Limb (tissue), 2 donors: ENCODE measurements at regions not wholly inside any gene's neighbourhood (a gene's known extent, or its start where the extent isn't known, plus 50 kb on each side); places are given as distances from the start of the nearest gene placed in this dataset.
A peak's percentile ranks its signal among the peaks of the same experiment; 100 is the strongest.

Experiments
- DNase-seq, 2 donors: peaks; one replicate each; pipeline ENCODE4 v3.0.0-alpha.2; 2016; ENCODE audit errors: extremely low spot score in 2 of 2

DNA sequence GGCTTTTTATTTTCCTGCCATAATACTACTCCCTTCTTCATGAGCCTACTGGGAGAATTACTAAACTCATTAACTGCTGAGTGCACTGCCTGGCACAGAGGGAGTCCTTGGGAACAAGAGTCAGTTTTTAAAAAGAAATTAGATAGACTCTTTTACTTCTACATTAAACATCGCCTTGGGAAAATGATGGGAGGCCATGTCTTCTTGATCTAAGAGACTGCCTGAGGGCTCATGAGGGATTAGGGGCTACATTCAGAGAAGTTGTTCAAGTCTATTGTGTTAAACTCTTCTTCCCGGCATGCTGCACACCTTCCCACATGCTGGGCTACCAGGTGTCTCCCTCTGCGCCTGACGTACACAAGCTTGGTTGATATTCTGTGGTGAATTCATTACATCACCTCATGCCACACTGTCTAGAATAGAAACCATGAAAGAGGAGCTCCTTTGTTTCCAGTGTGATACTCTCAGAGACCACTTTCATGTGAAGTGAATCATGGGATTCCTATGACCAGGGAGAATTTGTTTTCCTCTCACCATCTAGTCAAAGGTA is 1422.3 kb downstream of the AACS start:
- no peak for DNase-seq

DNA sequence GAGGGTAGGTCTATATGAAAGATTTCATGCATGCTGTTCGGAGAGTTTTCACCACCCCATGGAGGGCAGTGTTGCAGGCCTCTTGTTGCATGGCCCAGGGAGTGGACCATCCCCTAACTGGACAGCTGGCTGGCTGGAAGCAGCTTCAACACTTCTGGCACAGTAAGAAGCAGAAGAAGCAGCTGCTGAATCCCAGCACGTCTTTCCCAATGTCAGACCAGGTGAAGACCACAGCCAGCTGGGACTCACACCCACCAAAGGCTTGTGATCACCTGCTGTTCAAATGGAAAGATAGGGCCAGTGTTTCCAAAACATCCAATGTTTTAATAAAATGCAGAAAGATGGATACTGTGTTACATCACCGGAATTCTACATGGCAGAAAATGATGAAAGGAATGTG is 1423.6 kb downstream of the AACS start:
- peak in 1 of 2 donors; percentile 20 for DNase-seq

DNA sequence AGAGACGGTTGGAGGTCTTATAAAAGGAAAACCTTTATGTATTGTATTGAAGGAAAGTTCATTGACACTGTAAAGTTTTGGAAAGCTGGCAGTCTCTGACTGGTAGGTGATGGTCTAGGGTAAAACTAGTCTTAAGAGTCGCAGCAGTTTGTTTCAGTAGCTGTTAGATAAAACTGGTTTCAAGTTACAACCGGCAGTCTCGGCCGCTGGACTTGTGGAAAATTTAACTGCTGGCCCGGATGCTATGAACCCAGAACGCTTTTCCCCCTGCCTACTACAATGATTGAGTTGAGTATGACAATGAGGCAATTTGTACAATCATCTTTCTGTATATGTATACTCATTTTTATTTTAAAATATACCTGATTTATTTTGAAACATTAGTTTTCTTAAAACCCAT is 1426.9 kb downstream of the AACS start:
- no peak for DNase-seq

DNA sequence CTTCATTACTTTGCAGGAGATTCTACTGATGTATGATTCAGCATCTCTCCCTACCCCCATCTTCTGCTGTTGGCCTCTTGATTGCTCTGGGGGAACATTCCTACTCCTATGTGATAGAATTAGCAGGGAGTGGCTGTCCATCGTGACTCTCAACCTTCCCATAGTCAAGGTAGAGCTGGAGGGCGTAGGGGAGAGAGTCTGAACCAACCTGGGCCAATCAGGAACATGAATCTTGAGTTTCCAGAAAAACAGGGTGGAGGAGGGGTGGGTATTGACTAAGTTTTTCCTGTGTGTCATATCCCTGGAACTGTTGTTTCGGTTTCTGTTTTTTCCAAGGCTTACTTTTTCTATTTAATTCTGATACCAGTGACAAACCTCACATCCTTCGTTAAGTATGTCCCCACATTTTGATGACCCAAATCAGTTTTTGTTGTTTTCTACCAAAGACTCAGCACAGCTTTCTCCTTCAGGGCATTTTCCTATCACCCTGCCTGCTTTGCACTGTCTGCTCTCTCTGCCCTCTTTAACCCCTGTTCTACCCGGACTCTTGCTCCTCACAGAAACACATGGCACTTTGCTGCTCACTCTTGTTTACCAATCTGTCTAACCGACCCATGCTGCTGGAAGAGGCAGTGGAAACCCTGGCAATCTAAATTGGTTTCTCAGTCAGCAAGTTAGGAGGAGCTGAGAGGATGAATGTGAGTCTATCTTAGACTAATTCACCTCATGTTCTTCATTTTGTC is 1428.3 kb downstream of the AACS start:
- no peak for DNase-seq

DNA sequence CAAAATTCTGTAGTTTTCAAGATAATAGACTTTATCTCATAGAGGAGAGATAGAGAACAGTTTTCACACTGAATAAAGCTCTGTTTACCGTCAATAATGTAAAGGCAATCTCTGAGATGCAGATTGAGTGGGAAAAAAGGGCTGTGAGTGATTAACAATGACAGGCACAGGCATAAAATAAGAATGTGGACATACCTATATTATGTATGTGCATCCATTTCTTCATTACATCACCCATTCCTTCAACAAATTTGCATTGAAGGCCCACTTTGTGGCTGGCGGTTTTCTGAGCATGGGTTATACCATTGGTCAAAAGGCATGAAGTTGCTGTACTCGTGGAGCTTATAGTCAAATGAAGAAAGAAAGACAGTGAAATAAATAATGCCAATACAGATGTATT is 1431.0 kb downstream of the AACS start:
- no peak for DNase-seq

DNA sequence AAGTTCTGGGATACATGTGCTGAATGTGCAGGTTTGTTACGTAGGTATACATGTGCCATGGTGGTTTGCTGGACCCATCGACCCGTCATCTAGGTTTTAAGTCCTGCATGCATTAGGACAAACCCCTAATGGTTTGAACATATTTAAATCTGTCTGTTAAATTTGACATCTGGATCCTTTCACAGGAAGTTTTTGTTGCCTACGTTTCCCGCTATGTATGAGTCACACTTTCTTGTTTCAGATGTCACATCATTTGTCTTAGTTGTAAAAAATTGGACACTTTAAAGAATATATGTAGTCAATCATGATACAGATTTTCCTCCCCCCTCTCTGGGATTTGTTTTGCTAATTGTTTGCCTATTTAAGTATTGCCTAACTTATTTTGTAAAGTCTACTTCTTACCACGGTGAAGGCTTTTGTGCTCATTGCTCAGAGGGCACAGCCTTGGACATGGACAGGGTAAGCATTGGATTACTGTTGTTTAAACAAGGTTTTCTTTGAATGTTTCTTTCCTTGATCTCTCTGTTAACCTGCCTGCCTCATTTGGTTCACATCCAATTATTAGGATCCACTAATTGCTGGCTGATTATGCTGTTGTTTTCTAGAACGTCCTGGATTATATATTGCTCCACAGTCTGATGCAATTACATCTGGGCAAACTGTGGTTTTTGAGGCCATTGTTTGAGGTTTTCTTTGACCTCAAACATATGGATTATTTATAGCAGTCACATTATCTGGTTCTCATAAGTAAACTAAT is 1441.4 kb downstream of the AACS start:
- no peak for DNase-seq

DNA sequence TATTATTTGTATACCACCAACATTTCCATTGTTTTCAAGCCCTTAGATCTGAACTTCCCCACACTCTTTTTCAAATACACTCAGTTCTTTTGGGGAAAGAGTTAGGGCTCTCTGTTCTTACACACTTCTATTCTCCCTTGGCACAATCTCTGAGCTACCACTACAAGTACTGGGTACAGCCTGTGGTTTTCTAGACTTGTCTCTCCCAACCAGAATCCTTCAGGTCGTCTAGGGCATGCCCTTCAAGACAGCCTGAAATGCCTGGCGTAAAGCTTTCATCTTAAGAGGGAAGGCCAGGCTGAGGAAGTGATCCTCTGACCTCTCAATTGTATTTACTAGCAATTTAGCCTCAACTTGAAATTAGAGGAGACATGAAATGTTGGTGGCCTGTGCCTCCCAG is 1442.0 kb downstream of the AACS start:
- no peak for DNase-seq

DNA sequence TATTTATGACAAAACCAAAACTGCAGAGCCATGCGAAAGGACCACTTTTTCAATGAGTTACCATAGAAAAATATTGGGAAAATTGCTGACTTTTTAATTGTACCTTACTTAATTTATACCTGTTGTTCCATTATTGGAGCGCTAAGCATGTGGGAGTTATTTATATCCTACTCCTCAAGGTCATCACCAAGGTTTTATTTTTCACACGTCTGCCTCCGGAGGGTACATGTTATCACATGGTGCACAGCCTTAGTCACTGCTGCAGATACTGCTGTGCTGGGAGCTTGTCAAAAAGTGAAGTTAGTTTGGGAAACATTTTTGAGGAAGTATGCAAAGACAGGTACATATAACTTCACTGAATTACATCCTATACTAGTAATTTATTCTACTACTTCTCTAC is 1444.3 kb downstream of the AACS start:
- no peak for DNase-seq

DNA sequence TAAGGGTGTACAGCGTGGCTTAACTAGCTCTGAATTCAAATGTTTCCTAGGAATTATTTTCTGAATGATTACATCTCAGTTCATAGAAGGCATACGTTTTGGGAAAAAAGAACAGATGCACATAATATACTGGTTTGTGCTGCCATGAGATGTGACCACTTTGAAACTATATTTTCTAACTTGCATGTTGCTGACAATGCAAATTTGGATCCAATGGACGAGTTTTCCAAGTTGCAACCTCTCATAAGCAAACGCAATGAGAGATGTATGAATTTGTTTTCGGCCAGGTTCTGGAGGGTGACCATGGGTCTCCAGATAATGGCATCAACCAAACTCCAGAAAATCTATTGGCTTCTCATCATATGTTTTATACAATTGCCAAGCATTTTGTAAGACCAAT is 1445.4 kb downstream of the AACS start:
- no peak for DNase-seq

DNA sequence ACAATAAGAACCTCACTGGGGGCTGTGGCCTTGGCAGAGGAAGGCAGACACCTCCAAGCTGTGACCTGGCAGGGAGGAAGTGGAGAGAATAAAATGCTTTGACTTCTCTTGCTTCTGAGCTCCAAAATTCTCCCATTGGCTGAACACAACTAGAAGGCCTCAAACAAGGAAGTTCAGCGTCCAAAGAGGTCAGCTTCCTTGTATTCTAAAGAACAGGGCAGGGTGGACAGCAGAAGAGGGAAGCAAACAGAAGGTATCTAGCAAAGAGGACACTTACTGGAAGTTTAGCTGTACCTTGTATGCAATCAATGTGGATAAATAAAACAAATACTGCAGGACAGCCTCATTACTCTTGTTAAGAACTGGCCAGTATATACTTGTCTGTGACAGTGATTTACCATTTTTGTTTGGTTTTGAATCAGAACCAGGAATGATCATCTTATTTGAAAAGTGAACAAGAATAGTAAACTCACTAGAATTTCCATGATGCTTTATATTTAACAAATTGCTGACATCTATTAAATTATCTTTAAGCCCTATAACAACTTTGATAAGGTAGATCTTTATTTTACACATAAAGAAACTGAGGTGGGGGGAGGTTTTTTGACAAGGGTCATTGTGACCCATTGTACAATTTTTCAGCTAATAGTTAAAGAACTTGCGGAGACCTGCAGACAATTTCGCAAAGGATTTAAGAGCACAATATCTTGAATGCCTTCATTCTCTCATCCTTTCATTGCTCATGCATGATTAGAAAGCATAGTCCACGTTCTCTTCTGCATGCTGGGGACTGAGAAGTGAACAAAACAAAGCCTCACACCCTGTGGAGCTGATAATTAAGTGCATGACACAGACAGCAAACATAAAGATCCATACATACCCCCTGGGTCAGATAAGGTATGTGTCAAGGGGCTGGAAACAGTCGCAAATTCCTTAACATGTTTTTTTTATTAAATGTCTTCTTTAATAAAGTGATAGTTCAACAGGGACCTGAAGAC is 1448.0 kb downstream of the AACS start:
- DNase-seq = no peak

DNA sequence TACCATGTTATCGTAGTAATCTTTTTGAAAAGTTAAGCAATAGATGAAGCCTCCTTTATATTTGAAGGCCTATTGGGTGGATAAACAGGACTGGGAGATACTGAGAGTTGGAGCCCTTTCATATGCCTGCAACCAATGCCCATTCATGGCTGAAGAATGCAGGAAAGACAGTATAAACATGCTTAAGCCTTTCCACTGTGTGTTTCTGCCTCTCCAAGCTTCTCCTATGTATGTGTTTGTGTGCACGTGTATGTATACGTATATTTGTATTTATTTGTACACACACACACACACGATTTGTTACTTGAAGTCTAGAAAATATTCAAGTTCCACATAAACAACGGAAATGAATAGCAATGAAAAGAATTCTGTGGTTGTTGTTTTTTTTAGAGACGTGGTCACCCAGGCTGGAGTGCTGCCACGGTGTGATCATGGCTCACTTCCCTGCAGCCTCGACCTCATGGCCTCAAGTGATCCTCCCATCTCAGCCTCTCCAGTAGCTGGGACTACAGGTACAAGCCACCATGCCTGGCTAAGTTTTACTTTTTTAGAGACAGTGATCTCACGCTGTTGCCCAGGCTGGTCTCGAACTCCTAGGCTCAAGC is 1453.5 kb downstream of the AACS start:
- DNase-seq = no peak

DNA sequence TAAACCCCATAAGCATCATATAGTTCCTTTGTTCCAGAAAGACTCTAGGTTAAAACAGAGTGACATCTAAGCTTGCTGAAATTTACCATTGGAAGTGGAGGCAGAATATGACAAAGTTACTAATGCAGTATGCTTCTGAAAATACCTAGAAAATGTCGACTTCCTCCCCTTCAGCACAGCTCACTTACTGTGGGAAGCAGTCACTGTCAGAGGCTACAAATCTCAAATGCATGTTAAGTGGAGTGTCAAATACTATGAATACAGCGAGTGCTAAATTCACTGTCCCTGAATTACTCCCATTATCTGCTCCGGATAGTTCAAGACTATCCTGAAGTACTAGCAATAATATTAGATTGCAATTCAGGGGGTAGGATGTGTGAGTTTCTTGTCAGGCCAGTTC is 1454.6 kb downstream of the AACS start:
- no peak for DNase-seq

DNA sequence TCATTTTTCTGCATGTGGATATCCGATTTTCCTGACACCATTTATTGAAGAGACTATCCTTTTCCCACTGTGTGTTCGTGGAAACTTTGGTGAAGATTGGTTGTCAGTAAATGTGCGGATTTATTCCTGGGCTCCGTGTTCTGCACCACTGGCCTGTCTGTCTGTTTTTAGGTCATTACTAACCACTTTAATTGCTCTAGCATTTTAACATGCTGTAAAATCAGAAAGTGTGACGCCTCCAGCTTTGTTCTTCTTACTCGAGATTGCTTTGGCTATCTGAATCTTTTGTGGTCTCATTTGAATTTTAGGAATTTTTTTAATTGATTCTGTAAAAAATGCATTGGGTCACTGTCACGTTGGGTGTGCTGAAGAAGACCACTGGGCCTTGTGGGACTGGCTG is 1458.7 kb downstream of the AACS start:
- DNase-seq = no peak

DNA sequence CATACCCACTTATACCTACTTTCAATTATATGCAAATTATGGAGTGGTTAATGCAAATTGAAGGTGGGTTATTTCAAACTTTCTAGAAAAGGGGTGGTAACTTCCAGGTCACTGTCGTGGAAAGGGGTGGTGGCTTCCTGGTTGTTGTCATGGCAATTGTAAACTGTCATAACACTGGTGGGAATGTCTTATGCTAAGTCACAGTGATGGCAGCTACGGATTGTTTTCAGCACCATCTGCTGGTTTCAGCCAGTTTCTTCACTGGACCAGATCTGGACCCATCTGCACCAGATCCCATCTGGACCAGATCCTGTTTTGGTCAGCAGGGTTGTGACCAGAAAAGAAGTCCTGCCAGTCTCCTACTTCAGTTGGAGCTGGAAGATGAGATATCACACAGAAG is 1469.3 kb downstream of the AACS start:
- no peak for DNase-seq

DNA sequence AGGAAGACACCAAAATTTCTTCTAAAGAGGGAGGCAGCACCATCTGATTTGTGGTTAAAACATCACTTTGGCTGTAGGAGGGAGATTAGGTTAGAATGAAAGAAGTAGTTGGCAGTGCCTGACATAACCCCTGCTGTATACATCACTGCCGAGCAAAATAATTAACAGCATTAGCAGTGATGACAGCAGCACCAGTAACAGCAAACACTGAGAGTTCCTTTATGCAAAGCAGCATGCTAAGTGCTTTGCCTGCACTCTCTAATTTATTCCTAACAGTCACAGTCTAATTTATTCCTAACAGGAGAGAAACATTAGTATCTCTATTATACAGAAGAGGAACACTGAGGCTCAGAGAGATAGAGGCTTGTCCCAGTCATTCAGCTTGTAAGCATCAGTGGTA is 1469.7 kb downstream of the AACS start:
- DNase-seq = no peak

DNA sequence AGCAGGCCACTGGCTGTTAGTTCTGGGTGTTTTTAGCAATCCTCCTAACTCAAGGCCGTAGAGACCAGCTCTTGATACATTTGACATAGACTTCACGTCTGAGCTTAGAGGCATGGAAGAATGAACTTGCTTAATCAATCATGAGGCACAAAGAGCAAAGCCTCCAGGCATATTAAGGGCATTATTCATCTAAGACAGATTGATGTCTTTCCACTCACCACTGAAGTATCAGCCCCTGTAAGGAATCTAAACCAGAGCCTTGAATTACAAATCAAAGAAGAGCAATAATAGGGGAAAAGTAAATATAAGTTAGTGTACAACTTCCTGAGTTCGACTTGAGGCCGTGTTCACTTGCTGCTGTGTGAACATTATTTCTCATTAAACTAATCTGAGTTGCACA is 1470.7 kb downstream of the AACS start:
- no peak for DNase-seq

DNA sequence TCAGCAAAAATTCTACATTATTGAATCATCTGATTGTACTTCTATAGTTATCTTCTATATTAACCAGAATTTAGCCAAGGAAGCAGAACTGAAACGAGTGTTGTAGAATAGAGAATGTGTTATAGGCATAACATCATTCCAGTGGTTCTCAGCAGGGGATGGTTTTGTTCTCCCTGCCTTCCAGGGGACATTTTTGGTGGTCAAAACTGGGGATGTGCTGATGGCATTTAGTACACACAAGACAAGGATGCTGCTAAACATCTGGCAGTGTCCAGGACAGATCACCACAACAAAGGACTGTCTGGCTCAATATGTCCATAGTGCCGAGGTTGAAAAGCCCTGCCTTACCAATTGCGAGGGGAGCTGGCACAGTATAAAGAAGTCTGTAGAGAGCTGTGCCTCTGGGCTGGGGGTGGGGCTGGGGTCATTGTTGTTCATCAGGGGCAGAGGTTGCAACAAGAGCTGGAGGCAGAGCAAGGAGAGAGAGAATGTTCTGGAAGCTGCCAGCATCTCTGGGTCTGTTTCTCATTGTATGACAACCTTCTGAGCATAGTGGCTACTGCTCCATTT is 1472.8 kb downstream of the AACS start:
- DNase-seq = no peak

DNA sequence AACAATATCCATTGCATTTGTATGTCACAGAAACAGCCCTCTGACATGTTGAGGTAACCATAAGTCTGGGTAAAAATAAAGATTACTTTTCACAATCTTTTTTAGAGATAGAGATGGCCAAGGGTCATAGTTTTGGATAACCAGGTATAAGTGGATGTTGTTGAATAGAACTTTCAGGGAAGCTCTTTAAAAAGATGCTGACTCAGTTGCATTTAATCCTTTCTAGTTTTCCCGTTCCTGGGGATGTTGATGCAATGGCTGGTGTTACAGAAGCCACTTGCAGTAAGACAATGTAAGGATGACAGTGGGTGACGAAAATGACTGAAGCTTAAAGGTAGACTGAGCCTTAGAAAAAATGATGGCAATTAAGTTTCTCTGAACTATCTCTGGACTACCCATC is 1473.7 kb downstream of the AACS start:
- no peak for DNase-seq

DNA sequence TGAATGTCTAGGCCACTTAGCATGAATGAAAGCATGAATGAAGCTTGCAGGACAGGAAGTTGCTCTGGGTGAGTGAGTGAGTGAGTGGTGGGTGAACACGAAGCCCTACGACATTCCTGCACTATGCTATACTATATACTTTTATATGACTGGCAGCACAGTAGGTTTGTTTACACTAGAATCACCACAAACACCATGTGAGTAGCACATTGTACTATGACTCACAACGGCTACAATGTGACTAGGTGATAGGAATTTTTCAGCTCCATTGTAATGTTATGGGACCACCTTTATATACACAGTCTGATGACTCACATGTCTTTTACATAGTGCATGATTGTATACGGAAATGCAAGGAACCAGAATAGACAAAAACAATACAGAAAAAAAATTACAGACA is 1480.2 kb downstream of the AACS start:
- DNase-seq = no peak

DNA sequence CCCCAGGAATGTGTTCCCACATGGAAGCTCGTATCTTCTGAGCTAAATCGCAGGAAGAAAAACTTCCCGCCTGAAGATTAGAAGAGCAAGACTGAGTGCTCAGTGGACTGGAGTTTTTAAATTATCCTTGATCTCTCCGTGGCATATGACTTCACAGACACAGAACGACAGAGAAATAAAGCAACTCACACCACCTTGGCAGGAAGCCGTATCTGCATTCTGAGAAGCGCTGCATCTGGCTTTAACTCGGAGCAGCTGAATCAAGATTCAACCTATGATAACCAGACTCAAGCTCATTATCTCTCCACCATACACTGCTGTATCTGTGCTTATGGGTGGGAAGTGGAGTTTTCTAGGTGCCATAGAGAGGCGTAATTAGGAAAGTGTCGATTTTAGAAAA is 1482.7 kb downstream of the AACS start:
- peak in 1 of 2 donors; percentile 27 for DNase-seq

DNA sequence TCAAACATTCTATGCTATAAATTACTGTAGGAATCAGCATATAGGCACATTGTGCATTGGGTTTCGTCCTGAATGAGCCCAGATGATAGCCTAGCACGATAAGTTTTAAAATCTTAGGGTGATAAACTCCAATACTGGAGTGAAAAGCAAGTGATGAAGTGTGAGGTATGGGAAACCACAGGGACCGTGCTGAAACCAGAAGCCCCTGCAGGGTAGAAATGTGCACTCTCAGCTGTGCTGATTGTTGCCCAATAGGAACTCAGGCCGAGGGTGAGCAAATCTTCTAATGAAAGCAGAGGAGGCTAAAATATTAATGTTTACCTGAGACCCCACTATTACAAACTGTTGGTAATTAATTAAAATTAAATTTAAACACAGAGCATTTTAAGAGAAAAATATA is 1486.6 kb downstream of the AACS start:
- DNase-seq = no peak
